ENCODE measurements at regions not wholly inside any gene's neighbourhood (a gene's known extent, or its start where the extent isn't known, plus 50 kb on each side); places are given as distances from the start of the nearest gene placed in this dataset.

- Histone ChIP-seq H3K4me3 (no peak overlapping the region), H3K36me3 (no peaks in the 10 kb centered on the region), H3K27ac (no peak overlapping the region), H3K9me3 (no peaks in the 10 kb centered on the region), H3K4me1 (ENCODE audit: control insufficient read depth in 1 of 2, low read depth in 2 of 2) (no peaks in the 10 kb centered on the region), H3K27me3 (replicated peaks; ENCODE audit: insufficient read depth) (no peaks in the 10 kb centered on the region)
- DNase-seq (ENCODE audit: low spot score) (no peak), ATAC-seq (ENCODE audit: insufficient number of reproducible peaks, low FRiP score, low read depth) (no peak)
- TF ChIP-seq CTCF (IDR thresholded peaks at IDR 0.05), result no peak
These were observed 246.0 kb downstream of the KDM5D start for GRCh38 chrY:19498556-19498955.

GRCh38 chrY:19487494-19487893, 257.0 kb downstream of the KDM5D start:
- TF ChIP-seq CTCF (IDR thresholded peaks at IDR 0.05), result no peak
- no peak overlapping the region for H3K27ac ChIP-seq
- H3K4me3 ChIP-seq, result no peak overlapping the region
- ATAC-seq (ENCODE audit: insufficient number of reproducible peaks, low FRiP score, low read depth), result no peak
- no peaks in the 10 kb centered on the region for H3K36me3 ChIP-seq
- H3K27me3 ChIP-seq (replicated peaks; ENCODE audit: insufficient read depth), result no peaks in the 10 kb centered on the region
- no peaks in the 10 kb centered on the region for H3K4me1 ChIP-seq (ENCODE audit: control insufficient read depth in 1 of 2, low read depth in 2 of 2)
- H3K9me3 ChIP-seq, result no peaks in the 10 kb centered on the region
- no peak for DNase-seq (ENCODE audit: low spot score)

GRCh38 chrY:19484997-19485396, 259.5 kb downstream of the KDM5D start:
- no peaks in the 10 kb centered on the region for H3K27me3 ChIP-seq (replicated peaks; ENCODE audit: insufficient read depth)
- ATAC-seq (ENCODE audit: insufficient number of reproducible peaks, low FRiP score, low read depth) (no peak), DNase-seq (ENCODE audit: low spot score) (no peak)
- H3K9me3 ChIP-seq, result no peaks in the 10 kb centered on the region
- no peak overlapping the region for H3K4me3 ChIP-seq
- H3K4me1 ChIP-seq (ENCODE audit: control insufficient read depth in 1 of 2, low read depth in 2 of 2), result no peaks in the 10 kb centered on the region
- H3K36me3 ChIP-seq, result no peaks in the 10 kb centered on the region
- no peak overlapping the region for H3K27ac ChIP-seq
- no peak for TF ChIP-seq CTCF (IDR thresholded peaks at IDR 0.05)

- Histone ChIP-seq H3K4me1 (ENCODE audit: control insufficient read depth in 1 of 2, low read depth in 2 of 2) (no peaks in the 10 kb centered on the region), H3K9me3 (no peaks in the 10 kb centered on the region), H3K27me3 (replicated peaks; ENCODE audit: insufficient read depth) (no peaks in the 10 kb centered on the region), H3K27ac (no peak overlapping the region), H3K4me3 (no peak overlapping the region), H3K36me3 (no peaks in the 10 kb centered on the region)
- no peak for DNase-seq (ENCODE audit: low spot score)
- no peak for TF ChIP-seq CTCF (IDR thresholded peaks at IDR 0.05)
- no peak for ATAC-seq (ENCODE audit: insufficient number of reproducible peaks, low FRiP score, low read depth)
These were observed 265.4 kb downstream of the KDM5D start for GRCh38 chrY:19479141-19479540.

GRCh38 chrY:19477959-19478358, 266.6 kb downstream of the KDM5D start:
- H3K4me3 ChIP-seq, result no peak overlapping the region
- H3K27me3 ChIP-seq (replicated peaks; ENCODE audit: insufficient read depth), result no peaks in the 10 kb centered on the region
- no peaks in the 10 kb centered on the region for H3K4me1 ChIP-seq (ENCODE audit: control insufficient read depth in 1 of 2, low read depth in 2 of 2)
- no peak for TF ChIP-seq CTCF (IDR thresholded peaks at IDR 0.05)
- H3K9me3 ChIP-seq, result no peaks in the 10 kb centered on the region
- H3K36me3 ChIP-seq, result no peaks in the 10 kb centered on the region
- DNase-seq (ENCODE audit: low spot score) (no peak), ATAC-seq (ENCODE audit: insufficient number of reproducible peaks, low FRiP score, low read depth) (no peak)
- no peak overlapping the region for H3K27ac ChIP-seq

Measured in thoracic aorta (tissue), 2 donors.